HG02870 (cell line): ENCODE measurements at regions not wholly inside any gene's neighbourhood (a gene's known extent, or its start where the extent isn't known, plus 50 kb on each side); places are given as distances from the start of the nearest gene placed in this dataset.
"Not testable (repeated sequence)": the region's sequence is repeated elsewhere in the genome, so short reads cannot be mapped to it uniquely, and the experiment has no call there.

Experiments
- ATAC-seq: cut with Tn5 transposase; IDR thresholded peaks from one replicate; pipeline ENCODE4 v1.9.1; 2021; ENCODE audit warnings: mild to moderate bottlenecking, moderate library complexity; ENCODE audit not compliant: unreplicated experiment

DNA sequence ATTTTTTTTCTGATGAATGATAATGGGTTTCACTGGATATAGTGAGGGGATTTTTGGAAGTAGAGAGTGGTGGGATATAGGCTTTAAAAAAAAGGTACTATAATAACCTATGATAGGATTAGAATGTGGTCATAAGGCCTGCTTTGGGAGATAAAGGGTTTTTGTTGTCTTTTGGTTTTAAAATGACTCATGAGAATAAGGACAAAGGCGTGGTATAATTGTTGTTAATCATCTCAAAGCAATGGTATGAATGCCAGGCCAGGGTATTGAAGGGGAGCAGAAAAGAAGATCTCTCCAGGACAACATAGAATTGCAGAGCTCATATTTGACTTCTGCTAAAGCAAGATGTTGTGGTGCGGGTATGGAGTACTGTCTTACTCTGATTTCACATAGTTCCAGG lies 579.4 kb downstream of the JRKL start:
- no peak for ATAC-seq

DNA sequence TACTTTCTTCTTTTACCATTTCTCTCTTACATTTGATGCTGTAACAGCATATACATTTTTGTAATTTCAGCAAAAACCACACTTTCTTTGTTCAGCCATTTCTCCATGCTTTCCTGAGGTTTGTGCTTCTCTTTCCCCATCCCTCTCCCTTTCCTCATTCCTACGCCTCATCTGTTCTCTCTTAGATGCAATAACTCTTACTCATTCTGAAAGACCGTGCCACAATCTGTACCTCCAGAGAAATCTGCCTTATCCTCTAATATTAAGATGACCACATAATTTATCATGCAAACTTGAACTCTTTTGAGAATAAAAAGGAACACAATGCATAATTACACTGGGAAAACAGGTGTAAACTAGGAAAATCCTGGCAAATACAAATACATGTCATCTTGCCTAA lies 588.9 kb downstream of the JRKL start:
- no peak for ATAC-seq

DNA sequence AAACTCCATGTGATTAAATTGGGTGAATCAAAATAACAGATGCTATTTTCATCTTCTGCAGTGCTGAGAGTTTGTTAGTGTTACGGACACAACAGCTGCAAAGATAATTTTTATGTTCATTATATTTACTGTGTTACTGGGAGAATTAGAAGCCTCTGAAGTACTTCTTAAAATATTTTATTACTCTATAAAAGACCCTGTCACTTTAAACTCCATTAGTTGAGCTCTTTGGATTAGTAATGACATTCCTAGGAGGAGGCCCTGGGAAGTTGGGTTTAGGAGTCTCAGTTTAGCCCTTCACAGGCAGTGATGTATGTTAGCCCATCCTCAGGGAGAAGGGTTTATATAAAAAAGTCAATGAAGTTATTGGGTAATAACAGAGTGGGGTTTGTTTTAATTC lies 596.7 kb downstream of the JRKL start:
- no peak for ATAC-seq

DNA sequence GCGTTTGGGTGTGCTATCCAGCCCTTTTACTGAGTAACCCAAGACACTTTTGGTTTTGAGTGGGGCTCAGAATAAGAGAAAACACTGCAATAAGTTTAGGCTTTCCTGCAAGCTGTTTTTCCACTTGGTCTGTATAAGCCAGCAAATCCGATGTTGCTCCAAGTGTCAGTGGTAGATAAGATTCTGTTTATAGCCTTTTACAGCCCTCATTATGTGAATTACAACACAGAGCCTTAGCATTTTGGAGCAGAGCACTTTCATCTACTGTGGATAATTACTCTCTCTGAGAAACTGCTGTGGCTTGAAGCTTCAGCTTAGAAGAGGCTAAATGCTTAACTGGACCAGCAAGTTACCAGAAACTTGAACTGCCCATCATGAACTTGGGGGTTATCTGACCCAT lies 601.1 kb downstream of the JRKL start:
- no peak for ATAC-seq

DNA sequence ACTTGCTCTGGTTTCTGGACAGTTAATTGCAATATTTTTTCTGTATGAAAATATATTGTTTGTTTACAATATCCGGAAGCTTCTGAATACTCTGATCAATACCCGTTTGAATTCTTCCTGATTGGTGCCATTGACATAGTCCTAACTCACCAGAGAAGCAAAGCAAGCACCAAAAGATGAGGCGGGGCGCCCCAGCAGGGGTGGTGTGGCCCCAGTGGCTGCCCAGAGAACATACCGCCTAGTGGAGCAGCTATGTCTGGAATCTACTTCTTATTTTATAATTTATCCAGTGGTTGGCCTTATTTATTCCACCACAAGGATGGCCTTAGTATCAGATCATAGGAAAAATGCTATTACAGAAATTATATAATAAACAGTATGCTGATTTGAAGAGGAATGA lies 610.7 kb downstream of the JRKL start:
- ATAC-seq: no peak

DNA sequence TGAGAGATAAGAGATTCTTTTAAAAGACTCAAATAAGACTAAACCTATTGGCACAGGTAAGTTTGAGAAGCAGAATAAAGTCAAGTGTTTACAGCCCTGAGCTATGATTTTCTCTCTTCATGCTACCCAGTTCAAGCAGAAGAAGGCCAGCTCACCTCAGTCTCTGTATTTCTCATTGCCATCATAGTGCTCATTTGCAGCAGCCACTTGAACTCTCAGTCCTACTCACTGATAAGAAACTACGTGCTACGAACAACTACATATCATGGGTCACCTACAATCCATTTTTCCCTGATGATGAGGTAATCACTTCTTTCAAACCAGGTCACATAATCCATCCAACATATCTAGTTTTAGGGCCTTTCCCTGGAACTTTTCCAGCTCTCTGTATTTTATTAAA lies 617.5 kb downstream of the JRKL start:
- ATAC-seq: no peak

DNA sequence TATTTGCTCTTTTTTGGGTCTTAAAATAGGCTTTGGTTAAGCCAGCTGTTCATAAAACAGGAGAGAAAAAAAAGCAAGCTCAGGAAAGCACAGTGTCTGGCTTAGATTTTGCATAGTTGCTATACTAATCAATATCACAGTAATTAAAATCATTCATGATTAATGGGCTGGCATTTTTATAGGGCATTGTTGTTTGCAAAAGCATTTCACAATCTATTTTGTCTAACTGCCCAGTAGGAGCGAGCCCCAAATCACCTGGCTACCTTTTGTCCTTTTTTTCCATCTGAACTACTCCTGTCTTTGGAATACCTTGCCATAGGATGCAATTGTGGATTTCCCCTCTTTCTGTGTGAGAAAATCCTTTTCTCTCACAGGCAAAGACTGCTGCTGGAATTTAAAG lies 619.8 kb downstream of the JRKL start:
- ATAC-seq: no peak

DNA sequence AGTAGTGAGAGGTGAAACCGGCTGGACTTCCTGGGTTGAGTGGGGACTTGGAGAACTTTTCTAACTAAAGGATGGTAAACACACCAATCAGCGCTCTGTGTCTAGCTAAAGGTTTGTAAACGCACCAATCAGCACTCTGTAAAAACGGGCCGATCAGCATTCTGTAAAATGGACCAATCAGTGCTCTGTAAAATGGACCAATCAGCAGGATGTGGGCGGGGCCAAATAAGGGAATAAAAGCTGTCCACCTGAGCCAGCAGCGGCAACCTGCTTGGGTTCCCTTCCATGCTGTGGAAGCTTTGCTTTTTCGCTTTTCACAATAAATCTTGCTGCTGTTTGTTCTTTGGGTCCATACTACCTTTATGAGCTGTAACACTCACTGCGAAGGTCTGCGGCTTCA lies 621.2 kb downstream of the JRKL start:
- not testable (repeated sequence) for ATAC-seq

DNA sequence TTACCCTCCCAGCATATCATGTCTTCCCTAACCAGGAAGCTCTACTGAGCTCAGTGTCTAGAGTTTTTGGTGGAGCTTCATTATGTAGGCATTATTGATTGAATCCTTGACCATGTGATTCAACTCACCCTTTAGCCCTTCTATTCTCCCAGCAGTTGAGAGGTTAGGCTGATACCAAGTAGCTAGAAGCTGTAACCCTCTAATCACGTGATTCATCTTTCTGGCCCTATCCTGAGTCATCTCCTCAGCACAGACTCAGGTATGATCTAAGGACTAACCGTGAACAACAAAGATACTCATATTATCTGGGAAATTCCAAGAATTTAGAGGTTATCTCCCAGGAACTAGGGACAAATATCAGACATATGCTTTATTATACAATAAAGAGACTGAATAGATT lies 625.5 kb downstream of the JRKL start:
- ATAC-seq: no peak

DNA sequence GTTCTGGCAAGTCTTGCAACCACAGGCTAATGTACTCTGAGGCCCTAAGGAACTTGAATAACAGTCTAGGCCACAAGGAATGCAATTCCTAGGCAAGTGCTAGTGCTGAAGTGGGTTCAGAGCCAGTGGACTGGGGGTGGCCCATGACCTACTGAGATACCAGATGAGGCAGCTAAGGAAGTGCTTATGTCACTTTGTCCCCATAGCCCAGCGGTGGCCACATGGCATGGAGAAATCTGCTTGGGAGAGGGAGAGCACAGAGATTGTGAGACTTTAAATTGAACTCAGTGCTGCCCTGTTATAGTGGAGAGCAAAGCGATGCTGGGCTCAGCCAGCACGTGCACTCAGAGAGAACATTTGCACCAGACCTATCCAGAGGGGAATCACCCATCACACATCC lies 629.5 kb downstream of the JRKL start:
- no peak for ATAC-seq

DNA sequence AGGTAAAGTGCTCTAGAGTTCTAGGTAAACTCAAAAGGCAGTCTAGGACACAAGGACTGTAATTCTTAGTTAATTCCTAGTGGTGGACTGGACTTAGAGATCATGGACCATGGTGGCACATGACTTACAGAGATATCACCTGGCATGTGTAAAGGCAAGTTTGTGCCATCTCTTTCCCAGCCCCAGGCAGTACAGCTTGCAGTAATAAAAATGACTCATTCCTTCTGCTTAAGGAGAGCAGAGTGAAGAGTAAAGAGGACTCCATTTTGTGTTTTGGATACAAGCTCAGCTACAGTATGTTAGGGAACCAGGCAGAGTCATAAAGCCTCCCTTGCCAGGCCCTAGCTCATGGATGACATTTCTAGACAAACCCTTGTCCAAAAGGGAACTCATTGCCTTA lies 629.9 kb downstream of the JRKL start:
- ATAC-seq: no peak

DNA sequence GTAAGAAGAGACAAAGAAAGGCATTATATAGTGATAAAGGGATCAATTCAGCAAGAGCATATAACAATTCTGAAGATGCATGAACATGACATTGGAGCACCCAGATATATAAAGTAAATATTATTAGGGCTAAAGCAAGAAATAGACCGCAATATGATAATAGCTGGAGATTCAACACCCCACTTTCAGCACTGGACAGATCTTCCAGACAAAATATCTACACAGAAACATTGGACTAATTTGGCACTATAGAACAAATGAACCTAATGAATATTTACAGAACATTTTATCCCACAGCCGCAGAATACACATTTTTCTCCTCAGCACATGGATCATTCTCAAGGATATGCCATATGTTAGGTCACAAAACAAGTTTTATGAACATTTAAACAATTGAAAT lies 633.1 kb downstream of the JRKL start:
- ATAC-seq: no peak

DNA sequence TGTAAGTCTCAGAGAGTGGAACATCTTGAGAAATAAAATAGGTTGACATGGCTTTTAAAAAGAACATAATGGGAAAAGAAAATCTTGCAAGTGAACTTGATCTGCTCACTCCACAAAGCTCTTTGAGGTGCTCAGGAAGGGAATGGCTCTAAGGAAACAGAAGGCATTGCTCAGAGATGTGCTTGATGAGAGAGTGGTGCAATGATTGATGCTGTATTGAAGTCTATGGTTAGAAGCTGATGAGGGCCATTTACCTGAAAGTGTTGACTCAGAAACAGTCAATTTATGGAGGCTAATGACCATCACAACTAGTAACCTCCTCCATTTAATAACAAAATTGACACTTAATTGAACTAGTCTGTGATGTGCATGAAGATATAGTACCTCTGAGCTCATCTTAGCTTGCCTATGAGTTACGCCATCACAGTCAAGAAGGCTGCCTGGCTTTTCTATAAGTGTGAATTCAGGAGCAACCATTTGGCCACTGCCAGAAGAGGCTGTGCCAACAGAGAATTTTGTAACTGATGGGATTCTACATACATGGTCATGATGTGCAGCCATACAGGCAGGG lies 639.1 kb downstream of the JRKL start:
- ATAC-seq: no peak

DNA sequence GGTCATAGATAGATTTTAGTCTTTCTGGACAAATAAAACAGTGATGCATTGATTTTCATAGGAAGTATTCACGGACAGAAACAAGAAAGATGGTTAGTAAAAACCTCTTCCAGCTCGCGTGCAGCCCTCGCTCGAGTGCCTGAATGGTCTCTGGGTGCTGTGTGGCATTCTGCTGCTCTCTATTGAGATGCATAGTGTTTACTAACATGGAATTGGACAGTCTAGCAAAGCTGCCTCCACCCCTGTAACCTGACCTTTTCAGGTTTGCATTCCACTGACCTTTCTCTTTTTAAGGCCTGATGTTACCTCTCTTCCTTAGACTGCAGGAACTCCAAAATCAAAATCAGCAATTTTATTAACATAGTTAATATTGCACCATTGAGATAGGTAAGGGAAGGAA lies 643.4 kb downstream of the JRKL start:
- ATAC-seq: no peak

DNA sequence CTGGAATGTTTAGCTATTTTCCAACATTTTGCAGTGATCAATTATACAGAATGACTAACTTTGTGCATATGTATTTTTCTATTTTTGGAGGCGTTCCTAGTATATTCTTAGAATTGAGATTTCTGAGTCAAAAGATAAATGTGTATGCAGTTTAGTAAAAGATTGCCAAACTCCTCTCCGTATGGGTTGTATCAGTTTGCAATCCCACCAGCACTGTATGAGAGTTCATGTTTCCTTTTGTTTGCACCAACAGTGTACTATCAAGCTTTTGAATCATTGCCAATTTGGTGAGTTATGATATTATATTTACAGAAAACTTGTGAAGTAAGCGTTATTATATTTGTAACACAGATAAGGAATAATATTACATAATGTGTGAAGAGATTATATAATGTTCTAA lies 658.7 kb downstream of the JRKL start:
- ATAC-seq: no peak

DNA sequence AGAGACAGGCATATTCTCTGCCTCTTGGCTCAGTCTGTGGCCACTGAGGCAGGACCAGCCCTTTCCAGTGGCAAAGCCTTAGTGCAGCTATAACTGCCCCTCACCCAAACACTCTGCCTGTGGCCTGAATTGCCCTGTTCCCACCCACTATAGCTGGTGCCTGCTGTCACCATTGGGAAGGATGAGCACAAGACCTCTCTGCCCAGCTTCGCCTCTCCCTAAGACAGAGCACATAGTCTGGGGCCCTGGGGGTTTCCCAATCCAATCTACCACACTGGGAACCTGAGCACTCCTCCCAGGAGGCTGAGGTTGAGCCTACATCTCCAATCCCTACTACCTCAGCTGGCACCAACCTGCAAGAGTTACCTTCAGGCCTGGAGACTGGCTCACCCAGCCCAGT lies 670.4 kb downstream of the JRKL start:
- no peak for ATAC-seq

DNA sequence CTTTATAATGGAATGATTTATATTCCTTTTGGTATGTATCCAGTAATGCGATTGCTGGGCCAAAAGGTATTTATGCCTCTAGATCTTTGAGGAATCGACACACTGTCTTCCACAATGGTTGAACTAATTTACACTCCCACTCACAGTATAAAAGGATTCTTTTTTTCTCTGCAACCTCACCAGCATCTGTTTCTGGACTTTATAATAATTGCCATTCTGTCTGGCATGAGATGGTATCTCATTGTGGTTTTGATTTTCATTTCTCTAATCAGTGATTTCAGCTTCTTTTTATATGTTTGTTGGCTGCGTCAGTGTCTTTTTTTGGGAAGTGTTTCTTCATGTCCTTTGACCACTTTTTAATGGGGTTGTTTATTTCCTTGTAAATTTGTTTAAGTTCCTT lies 679.3 kb downstream of the JRKL start:
- ATAC-seq: no peak

DNA sequence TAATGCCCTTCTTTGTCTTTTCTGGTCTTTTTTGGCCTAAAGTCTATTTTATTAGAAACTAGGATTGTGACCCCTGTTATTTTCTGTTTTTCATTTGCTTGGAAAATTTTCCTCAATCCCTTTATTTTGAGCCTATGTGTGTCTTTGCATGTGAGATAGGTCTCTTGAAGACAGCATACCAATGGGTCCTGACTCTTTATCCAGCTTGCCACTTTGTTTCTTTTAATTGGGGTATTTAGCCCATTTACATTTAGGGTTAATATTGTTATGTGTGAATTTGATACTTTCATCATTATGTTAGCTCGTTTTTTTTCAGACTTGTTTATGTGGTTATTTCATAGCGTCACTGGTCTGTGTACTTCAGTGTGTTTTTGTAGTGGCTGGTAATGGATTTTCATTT lies 682.6 kb downstream of the JRKL start:
- no peak for ATAC-seq

DNA sequence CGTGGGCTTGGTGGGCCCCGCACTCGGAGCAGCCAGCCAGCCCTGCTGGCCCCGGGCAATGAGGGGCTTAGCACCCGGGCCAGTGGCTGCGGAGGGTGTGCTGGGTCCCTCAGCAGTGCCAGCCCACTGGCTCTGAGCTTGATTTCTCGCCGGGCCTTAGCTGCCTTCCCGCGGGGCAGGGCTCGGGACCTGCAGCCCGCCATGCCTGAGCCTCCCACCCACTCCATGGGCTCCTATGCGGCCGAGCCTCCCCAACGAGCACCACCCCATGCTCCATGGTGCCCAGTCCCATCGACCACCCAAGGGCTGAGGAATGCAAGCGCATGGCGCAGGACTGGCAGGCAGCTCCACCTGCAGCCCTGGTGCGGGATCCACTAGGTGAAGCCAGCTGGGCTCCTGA lies 686.9 kb downstream of the JRKL start:
- ATAC-seq: not testable (repeated sequence)

DNA sequence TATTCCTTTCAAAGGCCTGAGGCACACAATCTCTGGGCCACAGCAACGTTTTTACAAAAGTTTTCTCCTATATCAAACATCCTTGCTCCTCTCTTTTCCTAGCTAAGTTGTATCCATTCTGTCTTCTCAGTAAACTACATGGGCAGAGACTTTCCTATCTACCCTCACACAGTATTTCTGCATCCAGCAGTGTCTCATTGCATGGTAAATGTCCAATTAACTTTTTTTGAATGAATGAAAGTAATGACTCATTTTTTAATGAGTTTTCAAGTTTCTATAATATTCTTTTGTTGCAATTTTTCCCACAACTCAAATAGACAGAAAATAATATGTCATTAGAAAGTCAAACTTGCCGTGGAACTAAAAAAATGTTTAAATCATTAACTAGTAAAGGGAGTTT lies 688.6 kb downstream of the JRKL start:
- ATAC-seq: no peak

DNA sequence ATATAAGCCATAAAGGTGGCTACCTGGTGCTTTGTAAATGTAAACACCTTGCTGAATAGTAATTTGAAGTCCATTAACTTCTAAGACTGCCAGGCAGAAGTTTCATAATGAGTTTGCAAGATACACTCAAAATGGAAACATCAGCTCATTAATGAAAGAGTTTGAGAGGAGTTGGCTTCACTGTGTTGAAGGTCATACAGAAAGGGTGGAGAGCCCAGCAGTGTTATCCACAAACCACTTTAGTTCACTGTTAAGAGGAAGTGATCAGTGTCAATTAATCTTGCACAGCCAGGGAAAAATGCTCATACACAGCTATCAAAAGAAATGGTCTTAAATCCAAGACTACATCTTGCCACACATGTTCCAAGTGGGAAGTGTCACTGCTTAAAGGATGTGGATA lies 689.4 kb downstream of the JRKL start:
- no peak for ATAC-seq

DNA sequence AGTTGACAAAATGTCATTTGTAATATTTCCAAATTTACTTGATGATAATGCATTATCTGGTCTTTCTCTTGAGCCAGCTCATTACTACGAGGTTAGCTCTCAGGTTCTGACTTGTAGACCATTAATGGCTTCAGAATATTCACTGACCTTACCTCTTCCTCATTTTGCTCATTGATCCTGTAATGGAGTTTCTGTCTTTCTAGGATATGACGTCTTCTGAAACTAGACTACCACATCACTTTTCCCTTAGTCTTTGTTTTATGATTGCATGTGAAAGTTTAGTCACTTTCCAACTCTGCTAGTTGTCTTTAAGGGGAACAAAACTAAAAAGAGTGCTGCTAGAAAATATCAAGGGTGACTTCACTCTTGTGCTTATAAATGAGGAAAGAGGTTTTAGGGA lies 697.6 kb downstream of the JRKL start:
- ATAC-seq: no peak

DNA sequence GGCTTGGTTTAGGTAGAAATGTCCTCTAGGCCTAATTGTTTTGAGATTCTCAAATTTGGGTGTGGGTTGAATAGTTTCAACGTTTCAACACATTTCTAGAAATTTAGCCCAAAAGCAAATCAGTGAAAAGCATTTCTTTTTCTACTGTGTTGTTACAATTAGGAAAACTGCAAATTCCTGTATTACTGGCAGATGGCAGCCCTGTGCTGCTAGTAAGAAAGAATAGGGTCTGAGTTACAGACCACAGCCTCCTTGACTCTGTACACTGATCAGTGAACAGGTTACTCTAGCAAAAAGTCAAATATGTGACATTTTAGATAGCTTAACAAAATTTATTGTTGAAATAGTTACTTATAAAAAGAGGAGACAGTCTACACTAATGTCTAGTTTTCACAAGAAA lies 703.0 kb downstream of the JRKL start:
- no peak for ATAC-seq

DNA sequence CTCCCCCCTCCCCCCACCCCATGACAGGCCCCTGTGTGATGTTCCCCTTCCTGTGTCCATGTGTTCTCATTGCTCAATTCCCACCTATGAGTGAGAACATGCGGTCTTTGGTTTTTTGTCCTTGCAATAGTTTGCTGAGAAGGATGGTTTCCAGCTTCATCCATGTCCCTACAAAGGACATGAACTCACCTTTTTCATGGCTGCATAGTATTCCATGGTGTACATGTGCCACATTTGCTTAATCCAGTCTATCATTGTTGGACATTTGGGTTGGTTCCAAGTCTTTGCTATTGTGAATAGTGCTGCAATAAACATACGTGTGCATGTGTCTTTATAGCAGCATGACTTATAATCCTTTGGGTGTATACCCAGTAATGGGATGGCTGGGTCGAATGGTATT lies 712.4 kb downstream of the JRKL start:
- not testable (repeated sequence) for ATAC-seq
